HPDE6-E6E7 (cell line): ENCODE measurements at regions not wholly inside any gene's neighbourhood (a gene's known extent, or its start where the extent isn't known, plus 50 kb on each side); places are given as distances from the start of the nearest gene placed in this dataset.

ENCODE experiments used
- DNase-seq: peaks from one replicate; pipeline ENCODE4 v3.0.0; 2011; ENCODE audit warnings: missing footprints; ENCODE audit errors: extremely low spot score

GRCh38 chr15:97479957-97480356 lies 480.5 kb upstream of the ARRDC4 start:
- no peak for DNase-seq

GRCh38 chr15:97482521-97482920 lies 478.0 kb upstream of the ARRDC4 start:
- DNase-seq: no peak

DNA sequence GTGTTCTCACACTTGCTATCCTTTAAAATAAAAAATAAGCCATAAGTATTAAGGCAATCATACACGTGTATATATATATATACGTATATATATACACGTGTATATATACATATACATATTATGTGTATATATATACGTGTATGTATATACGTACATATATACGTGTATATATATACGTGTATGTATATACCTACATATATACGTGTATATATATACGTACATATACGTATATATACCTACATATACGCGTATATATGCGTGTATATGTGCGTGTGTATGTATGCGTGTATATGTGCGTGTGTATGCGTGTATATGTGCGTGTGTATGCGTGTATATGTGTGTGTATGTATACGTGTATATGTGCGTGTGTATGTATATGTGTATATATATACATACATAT lies 477.3 kb upstream of the ARRDC4 start:
- no peak for DNase-seq

GRCh38 chr15:97490429-97490828 lies 470.1 kb upstream of the ARRDC4 start:
- no peak for DNase-seq

- no peak for DNase-seq
Observed at GRCh38 chr15:97501291-97501690, 459.2 kb upstream of the ARRDC4 start.

DNA sequence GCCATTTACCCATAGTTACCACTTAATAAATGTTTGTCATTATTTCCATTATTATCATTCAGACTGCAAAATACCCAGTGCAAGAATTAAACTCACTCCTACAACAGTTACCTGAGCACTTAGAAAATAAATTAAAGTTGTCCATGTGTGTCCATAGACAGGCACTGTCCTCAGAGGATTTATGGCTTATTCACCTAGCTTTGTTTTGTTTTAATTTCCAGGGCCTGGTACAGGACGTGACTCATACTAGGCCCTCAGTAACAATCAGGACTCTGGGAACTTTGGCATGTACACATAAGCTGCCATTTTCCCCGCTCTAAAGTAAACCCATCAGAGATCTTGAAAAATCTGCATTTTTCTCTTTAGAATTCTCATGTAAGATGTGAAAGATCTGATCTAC lies 458.5 kb upstream of the ARRDC4 start:
- peak; percentile 13 for DNase-seq

DNA sequence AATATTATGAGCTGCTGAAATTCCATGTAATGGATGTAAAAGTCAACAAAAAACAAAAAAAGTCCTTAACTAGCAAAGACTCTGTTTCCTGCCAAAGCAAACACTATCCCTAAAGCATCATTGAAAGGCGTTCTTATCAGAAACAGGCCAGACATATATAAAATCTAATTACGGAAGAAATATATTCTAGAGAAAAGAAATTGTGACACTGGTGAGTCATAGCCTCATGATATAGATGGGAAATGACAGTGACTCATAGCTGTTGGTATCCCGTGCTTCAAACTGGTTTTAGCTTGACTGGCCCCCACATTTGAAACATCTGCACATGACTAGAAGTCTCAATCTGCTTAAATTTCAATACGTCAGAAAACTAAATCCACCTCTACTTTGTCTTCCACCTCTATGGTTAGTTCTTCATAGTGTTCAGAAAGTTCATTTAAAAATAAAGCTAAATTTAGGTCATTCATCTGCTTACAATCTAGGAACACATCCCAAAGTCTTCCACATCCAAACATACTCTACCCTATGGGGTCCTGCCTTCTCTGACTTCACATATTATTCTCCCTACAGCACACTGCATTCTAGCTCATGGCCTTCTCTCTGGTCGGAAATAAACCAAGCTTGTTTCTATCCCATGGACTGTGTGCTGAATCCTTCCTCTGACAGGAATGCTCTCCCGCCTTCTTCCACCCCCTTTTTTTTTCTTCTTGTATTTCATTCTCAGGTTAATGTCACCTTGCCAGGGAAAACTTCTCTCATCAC lies 456.3 kb upstream of the ARRDC4 start:
- DNase-seq: peak; percentile 25

DNA sequence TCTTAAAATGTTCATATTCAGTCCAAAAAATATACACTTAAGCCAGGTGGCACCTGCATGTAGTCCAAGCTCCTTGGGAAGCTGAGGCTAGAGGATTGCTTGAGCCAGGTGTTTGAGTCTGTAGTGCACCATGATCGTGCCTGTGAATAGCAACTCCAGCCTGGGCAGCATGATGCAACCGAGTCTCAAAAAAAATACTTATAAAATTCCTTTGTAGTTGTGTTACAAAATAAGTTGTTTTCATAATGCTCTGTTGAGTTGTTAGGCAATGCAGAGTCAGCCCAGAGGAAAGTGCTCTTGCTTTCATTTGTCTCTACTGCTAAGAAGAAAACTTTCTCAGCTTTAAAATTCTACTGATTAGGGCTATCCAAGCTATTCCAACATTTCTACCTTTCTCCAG lies 442.8 kb upstream of the ARRDC4 start:
- DNase-seq: no peak

DNA sequence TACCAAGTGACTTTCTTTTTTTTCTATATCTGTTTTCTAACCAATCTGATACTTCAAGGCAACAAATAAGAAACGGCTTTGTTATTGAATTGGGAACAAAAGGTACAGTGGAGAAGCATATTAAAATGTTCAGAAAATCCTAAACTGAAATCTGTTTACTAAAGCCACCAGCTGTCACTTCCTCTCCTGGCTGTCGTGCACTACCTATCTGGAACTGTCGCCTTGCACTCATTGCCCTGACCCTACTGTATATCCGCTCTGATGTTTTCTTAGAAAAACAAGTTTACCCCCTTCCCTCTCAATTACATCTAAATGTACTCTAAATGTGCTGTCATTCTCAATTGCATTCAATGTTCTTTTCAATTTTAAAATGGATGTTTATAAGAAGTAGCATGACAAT lies 439.8 kb upstream of the ARRDC4 start:
- DNase-seq: no peak

- no peak for DNase-seq
Observed at GRCh38 chr15:97521381-97522285, 438.9 kb upstream of the ARRDC4 start.

DNA sequence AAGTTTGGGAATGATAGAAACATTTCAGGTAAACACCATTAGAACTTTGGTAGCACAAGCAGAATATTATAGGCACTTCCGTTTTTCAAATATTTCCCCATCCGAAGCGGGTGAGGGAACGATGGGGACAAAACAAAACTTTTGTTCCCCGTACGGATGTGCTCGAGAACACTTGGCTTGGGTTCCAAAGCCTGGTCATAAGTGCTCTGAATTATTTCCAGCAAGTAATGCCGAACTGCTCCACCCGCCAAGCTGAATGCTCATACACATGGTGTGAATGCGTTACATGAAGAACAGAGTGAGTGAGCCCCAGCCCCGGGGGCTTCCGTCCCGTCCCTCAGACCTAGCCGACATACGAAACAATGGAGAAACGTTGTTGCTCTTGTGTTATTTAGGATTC lies 438.2 kb upstream of the ARRDC4 start:
- no peak for DNase-seq

DNA sequence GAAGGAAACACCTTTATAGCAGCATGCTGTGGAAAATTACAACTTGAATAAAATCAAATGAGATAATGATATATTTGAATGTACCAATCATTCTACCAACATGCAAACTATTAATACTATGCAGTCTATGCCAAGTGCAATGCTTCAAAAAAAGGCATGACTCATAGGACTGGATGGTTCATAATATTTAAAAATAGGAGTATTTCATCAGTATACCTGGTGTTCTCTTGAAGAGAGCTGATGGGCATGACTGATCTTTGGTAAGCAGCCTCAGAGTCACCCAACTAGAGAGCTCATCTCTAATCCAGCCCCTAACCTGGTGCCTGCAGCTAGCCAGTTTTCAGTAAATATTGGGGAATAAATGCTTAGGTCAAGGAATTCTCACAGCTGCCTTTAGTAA lies 434.7 kb upstream of the ARRDC4 start:
- DNase-seq: no peak

DNA sequence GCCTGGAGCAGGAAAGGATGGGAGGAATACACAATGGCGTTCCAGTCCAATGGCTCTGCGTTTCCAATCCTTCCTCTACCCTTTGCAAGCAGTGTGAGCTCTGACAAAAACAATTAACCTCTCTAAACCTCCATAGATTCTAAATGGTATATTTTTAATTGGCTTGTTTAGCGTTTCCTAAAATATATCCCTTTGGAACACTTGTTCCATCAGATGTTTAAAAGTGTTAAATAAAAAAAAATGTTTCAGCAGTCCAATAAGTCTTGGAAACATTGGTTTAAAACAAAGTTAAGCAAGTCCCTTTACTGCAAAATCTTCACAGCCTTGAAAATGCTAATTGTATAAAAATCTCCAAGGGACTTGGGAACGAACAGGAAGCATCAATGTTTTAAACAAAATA lies 432.3 kb upstream of the ARRDC4 start:
- DNase-seq: no peak

DNA sequence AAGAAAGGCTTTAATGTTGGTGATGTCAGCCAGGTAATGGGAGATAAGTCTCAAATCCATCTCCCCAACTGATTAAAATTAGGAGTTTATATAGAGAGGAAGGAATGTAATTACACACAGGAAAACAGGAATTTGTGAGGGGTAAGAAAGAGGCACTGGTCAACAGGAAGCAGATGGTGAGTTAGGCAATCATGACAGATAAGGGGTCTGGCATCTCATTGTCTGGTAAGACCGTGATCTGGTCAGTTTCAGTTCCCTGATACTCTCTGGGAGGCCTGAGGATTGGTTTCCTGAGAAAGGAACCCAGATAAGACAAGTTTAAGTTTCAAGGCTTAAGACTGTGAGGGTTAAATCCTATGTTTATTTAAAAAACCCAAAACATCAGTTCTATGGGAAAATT lies 414.7 kb upstream of the ARRDC4 start:
- no peak for DNase-seq

DNA sequence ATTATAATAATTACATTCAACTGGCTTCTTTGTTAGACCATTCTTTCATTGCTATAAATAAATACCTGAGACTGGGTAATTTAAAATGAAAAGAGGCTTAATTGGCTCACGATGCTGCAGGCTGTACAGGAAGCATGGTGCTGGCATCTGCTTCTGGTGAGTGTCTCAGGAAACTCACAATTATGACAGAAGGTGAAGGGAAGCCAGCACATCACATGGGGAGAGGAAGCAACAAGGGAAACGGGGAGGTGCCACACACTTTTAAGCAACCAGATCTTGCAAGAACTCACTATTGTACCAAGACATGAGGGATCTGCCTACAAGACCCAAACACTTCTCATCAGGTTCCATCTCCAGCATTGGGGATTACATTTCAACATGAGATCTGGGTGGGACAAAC lies 413.1 kb upstream of the ARRDC4 start:
- DNase-seq: no peak

DNA sequence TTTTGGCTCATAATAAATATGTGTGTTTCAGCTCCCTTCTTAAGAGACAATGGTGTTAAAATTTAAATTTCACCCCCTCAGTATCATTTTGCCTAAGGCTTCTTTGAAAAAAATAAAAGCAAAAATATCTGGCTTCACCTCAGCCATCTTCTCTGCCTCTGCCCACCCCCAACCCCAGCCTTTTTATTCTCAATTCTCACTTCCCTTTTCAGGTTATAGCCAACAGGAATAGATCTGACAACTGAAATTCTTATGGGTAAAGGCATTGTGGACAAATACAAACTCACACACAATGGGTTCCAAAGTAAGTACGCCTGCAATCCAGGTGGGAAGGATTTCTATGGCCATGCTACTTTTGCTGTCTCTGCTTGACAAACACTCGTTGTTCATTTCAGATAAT lies 399.0 kb upstream of the ARRDC4 start:
- no peak for DNase-seq

GRCh38 chr15:97563516-97563915 lies 397.0 kb upstream of the ARRDC4 start:
- no peak for DNase-seq

GRCh38 chr15:97566961-97567360 lies 393.5 kb upstream of the ARRDC4 start:
- no peak for DNase-seq

GRCh38 chr15:97567411-97567810 lies 393.1 kb upstream of the ARRDC4 start:
- no peak for DNase-seq

DNA sequence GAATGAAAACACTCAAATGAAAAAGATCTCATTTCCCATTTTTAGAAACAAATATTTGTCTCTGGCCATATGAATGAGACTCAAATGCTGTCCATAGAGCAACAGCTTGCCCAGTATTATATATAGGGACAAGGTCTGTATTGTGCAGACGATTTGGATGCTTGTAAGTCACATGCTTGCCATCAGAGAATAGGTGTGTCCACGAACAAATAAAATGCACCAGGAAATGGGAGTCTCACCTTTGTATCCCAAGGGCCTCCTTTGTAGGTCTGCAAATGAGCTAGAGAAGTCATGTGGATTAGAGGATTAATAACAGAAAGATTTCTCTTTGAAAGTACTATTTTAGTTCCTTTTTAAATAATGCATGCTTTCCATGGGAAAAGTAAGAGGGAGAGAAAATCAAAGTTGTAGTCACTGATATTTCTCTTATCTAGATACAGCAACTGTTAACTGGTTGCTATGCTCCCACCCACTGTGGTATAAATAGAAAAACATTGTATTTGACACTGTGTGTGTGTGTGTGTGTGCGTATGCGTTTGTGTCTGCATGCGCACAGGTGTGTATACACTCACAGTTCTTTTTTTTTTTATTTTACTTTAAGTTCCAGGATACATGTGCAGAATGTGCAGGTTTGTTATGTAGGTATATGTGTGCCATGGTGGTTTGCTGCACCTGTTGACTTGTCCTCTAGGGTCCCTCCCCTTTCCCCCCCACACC lies 383.4 kb upstream of the ARRDC4 start:
- no peak for DNase-seq

GRCh38 chr15:97585408-97585807 lies 375.1 kb upstream of the ARRDC4 start:
- DNase-seq: no peak

DNA sequence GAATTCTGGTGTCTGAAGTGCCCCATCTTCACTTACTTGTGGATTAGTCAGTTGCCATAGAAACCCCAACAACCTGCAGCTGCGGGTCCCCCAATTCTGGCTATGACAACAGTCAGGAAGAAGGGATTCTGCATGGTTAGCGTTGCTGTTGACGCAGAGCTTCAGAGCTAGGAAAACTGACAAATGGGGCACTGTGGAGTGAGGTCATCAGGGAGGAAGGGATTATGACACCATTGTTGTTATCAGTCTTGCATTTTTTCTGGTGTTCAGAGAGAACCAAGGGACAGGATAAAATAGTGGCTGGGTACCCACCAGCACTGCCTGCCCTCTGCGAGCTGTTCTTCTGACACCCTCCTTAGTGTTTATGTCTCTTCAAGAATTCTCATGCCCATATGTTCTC lies 367.7 kb upstream of the ARRDC4 start:
- no peak for DNase-seq

DNA sequence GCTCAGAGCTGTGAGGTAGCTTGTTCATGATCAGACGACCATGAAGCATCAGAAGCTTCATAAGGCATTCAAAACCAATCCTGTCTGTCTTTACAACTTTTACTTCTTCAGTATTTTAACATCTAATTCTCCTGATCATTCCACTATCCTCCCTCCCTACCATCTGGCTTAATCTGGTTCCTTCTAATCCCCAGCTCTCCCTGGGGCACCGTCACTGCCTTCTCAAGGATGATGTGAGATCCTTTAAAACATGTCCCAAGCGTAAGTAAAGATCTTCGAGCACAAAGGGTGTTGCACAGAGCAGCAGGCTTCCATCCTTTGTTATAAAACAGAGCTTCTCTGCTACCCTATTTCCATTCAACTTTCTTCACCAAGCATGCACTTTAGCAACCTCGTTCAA lies 362.7 kb upstream of the ARRDC4 start:
- no peak for DNase-seq
